BE2C (cell line): ENCODE measurements at regions not wholly inside any gene's neighbourhood (a gene's known extent, or its start where the extent isn't known, plus 50 kb on each side); places are given as distances from the start of the nearest gene placed in this dataset.
"Not testable (repeated sequence)": the region's sequence is repeated elsewhere in the genome, so short reads cannot be mapped to it uniquely, and the experiment has no call there.

ENCODE experiments used
- DNase-seq: peaks from one replicate; pipeline ENCODE4 v3.0.0-alpha.2; 2020
- H3K27me3 ChIP-seq: fragments of 250-450 bp; sonication (Bioruptor Pico); 2 replicates; pipeline ENCODE4 v1.5.1; 2020; ENCODE audit warnings: mild to moderate bottlenecking
- H3K36me3 ChIP-seq: fragments of 250-450 bp; sonication (Bioruptor Pico); 2 replicates; pipeline ENCODE4 v1.5.1; 2020; ENCODE audit warnings: mild to moderate bottlenecking
- H3K4me1 ChIP-seq: fragments of 250-450 bp; sonication (Bioruptor Pico); 2 replicates; pipeline ENCODE4 v1.5.1; 2020
- H3K4me3 ChIP-seq: 2 replicates; pipeline ENCODE4 v1.5.1; 2011; ENCODE audit warnings: low read depth, low read length
- H3K9me3 ChIP-seq: fragments of 250-450 bp; sonication (Bioruptor Pico); 2 replicates; pipeline ENCODE4 v1.5.1; 2020
- TF ChIP-seq, protein P1 (sequence below): IDR thresholded peaks from 2 replicates; pipeline ENCODE4 v1.5.1; 2012; ENCODE audit warnings: mild to moderate bottlenecking, low read depth, low read length

DNA sequence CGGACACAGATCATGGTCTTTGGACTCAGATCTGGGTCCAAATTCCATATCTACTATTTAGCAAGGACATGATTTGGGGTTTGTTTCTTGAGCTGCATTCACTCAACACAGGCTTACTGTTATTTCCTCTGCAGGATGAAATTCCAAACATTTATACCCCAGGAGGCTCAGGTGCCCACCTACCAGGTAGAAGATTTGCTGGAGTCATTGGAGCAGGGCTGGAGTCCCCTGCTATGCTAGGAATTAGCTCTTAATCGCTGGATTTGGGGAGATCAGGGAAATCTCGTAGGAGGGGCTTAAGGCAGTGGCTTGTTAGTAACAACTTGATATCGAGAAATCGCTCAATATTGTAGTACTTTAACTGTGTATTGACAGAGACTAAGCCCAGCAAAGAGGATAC, 193.0 kb downstream of the IL20RB start:
- TF ChIP-seq, protein P1, sequence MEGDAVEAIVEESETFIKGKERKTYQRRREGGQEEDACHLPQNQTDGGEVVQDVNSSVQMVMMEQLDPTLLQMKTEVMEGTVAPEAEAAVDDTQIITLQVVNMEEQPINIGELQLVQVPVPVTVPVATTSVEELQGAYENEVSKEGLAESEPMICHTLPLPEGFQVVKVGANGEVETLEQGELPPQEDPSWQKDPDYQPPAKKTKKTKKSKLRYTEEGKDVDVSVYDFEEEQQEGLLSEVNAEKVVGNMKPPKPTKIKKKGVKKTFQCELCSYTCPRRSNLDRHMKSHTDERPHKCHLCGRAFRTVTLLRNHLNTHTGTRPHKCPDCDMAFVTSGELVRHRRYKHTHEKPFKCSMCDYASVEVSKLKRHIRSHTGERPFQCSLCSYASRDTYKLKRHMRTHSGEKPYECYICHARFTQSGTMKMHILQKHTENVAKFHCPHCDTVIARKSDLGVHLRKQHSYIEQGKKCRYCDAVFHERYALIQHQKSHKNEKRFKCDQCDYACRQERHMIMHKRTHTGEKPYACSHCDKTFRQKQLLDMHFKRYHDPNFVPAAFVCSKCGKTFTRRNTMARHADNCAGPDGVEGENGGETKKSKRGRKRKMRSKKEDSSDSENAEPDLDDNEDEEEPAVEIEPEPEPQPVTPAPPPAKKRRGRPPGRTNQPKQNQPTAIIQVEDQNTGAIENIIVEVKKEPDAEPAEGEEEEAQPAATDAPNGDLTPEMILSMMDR: no peak
- no peaks in the 10 kb centered on the region; the same call in none of the 2 replicates for H3K27me3 ChIP-seq
- no peak for DNase-seq
- H3K9me3 ChIP-seq: no peaks in the 10 kb centered on the region
- H3K4me1 ChIP-seq: no peaks in the 10 kb centered on the region
- no peak overlapping the region for H3K4me3 ChIP-seq
- no peaks in the 10 kb centered on the region for H3K36me3 ChIP-seq

DNA sequence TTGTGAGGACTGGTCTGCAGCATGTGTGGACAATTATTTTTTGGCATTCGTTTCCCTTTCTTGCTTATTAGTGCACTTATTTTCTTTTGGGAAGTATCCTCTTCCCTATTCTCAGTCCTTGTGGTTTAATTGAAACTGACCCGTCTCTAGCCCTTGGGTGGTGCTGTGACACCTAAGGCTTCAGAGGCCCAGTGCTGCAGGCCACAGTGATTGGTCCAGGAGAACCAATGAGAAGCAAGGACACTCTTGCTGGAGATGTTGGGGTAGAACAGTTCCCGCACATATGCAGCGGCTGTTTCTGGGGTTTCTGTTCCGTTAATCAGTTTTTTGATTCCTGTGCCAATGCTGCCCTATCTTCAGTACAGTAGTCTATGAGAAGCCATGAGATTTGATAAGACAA, 195.3 kb downstream of the IL20RB start:
- not testable (repeated sequence) for H3K9me3 ChIP-seq, H3K27me3 ChIP-seq, H3K4me1 ChIP-seq, H3K4me3 ChIP-seq, H3K36me3 ChIP-seq, DNase-seq

DNA sequence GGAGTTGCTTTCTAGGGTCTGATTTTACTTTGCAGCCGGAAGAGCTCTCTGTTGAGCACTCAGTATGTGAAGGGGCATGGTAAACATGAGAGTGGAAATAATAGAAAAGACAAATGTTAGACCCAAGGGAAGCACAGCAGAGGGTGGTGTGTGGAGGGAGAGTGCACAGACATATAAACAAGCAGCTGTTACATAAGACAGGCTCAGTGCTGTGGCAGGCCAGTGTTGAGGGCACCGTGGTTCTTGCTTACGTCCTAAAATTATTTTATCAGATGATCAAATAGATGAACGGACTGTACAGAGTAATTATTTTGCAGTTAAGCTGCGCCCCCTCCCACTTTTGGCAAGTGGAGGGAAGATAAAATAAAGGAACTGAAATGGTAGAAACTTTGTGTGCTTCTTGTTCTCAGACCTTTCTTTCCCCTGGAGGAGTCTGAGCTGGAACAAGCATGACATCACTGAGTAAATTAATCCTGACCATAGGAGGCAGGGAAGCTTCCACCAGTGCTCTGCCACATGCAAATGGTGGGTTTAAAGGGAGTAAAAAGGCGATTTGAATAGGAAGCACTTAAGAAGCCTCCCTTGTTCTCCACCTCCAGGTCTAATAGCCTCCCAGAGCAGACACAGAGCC, 205.6 kb downstream of the IL20RB start:
- DNase-seq: no peak
- Histone ChIP-seq H3K4me3 (no peak overlapping the region), H3K4me1 (no peaks in the 10 kb centered on the region)

DNA sequence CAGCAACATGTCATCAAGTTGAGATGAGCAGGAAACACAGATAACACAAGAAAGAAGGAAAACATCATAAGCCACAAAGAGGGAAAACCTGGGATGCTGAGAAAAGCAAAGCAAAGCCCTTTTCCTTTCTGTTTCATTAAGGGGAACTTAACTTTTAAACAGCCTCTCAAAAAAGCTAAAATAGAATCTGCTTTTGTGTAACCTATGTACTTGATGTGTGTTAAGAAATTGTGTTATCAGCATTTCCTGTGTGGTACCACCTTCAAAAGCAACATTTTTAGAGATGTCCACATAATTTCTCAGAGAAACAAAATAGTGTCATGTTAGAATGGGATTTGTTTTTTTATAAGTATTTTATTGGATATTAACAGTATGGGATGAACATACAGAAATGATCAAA, 206.2 kb downstream of the IL20RB start:
- Histone ChIP-seq H3K27me3 (no peaks in the 10 kb centered on the region), H3K4me1 (no peaks in the 10 kb centered on the region), H3K9me3 (no peaks in the 10 kb centered on the region), H3K36me3 (no peaks in the 10 kb centered on the region), H3K4me3 (no peak overlapping the region)
- DNase-seq: no peak
- TF ChIP-seq, protein P1: no peak

More for the DNA sequence above, 205.6 kb downstream of the IL20RB start:
- H3K27me3 ChIP-seq: no peaks in the 10 kb centered on the region
- H3K9me3 ChIP-seq: no peaks in the 10 kb centered on the region
- no peaks in the 10 kb centered on the region for H3K36me3 ChIP-seq
- TF ChIP-seq, protein P1: no peak

DNA sequence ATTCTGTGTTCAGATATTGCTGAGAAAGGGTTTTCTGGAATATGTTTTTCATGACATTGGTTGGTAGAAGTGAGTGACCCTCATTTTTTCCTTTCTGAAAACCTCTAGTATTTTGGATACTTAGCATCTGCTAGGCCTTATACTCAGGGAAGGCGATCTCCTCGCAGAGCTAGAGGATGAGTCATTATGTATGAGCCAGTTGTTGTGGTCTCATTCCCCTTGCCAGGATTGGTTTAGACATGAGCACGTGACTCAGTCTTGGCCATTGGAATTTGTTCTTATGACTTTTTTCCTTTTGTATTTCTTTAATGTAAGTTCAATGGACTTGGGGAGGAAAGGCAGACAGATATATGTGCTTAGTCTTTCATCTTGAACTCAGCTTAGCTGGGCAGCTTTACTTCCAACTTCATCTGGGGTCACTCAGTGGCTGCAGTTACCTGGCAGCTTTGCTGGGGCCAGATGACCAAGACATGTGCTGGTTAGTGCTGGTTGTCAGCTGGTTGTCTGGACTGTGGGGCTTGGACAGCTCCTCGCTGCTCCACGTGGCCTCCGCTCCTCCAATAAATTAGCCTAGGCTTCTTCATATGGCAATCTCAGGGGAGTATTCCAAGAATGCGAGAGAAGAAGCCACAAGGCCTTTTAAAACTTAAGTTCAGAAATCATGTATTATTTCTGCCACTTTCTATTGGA, 207.5 kb downstream of the IL20RB start:
- no peak for DNase-seq

DNA sequence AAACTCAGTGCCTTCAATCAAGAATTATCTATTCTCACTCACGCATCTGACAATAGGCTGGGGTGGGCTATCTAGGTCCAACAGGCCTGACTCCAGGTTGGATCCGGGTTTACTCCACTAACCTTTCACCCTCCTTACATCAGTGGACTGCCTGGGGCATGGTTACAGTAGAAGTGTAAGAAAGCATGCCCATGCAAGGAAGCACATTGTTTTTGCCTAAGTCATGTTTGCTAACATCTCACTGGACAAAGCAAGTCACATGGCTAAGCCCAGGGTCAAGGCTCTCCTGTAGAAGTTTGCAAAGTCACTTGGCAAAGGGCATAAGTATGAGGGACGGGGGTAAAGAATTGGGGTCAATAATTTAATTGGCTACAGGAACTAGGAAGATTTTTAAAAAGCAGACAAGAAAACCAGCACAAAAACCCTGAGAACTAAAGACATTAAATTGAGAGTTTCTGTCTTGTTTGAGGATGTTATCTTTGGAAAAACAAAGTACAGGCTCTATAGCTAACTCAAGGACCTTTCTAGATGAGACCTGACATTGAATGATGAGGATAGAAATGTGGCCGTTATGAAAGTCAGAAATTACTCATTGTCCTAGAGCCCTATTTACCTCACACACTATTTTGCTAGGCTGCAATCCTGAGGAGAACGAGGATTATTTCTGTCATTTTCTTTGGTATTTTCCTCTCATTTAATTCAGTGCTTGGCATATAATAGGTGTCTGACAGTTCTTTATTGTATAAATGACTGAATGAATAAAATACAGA, 214.2 kb downstream of the IL20RB start:
- no peak overlapping the region for H3K4me3 ChIP-seq
- H3K36me3 ChIP-seq: no peaks in the 10 kb centered on the region
- H3K4me1 ChIP-seq: no peaks in the 10 kb centered on the region
- H3K27me3 ChIP-seq: no peaks in the 10 kb centered on the region
- no peaks in the 10 kb centered on the region for H3K9me3 ChIP-seq
- DNase-seq: no peak
- TF ChIP-seq, protein P1: no peak

More for the DNA sequence above, 207.5 kb downstream of the IL20RB start:
- Histone ChIP-seq H3K36me3 (no peaks in the 10 kb centered on the region), H3K4me3 (no peak overlapping the region), H3K9me3 (no peaks in the 10 kb centered on the region), H3K4me1 (no peaks in the 10 kb centered on the region), H3K27me3 (no peaks in the 10 kb centered on the region)
- TF ChIP-seq, protein P1: no peak
